ENCODE measurements at regions not wholly inside any gene's neighbourhood (a gene's known extent, or its start where the extent isn't known, plus 50 kb on each side); places are given as distances from the start of the nearest gene placed in this dataset.

DNA sequence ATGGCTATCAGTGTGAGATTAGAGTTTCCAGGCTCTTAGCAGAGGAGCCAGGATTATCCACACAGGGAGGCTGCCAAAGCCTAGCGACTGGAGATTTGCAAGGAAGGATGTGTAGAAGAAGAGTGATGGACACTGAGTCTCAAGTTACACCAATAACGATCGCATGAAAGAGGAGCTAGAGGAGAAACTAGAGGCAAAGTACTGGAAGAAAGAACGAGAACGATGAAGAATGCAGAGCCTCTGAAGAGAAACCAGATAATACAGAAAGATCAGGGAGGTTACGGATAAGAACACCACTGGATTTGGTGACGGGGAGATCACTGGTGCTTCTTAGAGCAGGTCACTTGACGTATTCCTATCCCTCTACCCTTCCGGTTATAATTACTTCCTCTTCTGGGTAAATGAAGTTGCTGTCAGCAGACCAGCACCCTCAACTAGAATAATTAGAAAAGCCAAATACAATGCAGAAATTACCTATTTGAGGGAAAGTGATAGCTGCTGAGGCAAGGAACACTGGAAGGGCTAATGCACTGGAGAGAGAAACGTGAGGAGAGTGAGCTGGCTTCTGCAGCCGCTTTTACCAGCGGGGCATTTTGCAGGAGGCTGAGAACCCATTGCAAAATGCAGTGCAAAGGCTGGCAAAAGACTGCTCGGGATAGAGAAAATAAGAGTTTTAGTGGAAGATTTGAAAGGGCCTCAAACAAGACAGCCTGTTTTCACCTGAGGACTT, 93.1 kb upstream of the HIF1A start:
- Histone ChIP-seq H3K27ac (ENCODE audit: low read depth, low read length) (no peak overlapping the region), H3K27me3 (ENCODE audit: control insufficient read depth, insufficient read depth, low read length) (no peaks in the 10 kb centered on the region), H3K9me3 (ENCODE audit: control insufficient read depth, insufficient read depth, low read length) (0 out of 2 replicates have a peak, but pooled peaks cover 3% of the 10 kb centered on the region), H3K4me3 (ENCODE audit: low read depth, low read length) (no peak overlapping the region)
- CTCF ChIA-PET = interaction anchor here (2.0 kb wide), 1 partner anchor 127 kb away, joined by 7 read pairs; no protein-coding TSS in a partner anchor
- no peak for DNase-seq (ENCODE audit: low read depth, low spot score)
- POLR2A ChIA-PET = interaction anchor here (0.6 kb wide), 1 partner anchor 41 kb away, joined by 3 read pairs; no protein-coding TSS in a partner anchor
- TF ChIP-seq, protein P1, sequence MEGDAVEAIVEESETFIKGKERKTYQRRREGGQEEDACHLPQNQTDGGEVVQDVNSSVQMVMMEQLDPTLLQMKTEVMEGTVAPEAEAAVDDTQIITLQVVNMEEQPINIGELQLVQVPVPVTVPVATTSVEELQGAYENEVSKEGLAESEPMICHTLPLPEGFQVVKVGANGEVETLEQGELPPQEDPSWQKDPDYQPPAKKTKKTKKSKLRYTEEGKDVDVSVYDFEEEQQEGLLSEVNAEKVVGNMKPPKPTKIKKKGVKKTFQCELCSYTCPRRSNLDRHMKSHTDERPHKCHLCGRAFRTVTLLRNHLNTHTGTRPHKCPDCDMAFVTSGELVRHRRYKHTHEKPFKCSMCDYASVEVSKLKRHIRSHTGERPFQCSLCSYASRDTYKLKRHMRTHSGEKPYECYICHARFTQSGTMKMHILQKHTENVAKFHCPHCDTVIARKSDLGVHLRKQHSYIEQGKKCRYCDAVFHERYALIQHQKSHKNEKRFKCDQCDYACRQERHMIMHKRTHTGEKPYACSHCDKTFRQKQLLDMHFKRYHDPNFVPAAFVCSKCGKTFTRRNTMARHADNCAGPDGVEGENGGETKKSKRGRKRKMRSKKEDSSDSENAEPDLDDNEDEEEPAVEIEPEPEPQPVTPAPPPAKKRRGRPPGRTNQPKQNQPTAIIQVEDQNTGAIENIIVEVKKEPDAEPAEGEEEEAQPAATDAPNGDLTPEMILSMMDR (IDR thresholded peaks at IDR 0.05; ENCODE audit: low read depth, low read length) = no peak

- H3K9me3 ChIP-seq (ENCODE audit: control insufficient read depth, insufficient read depth, low read length) = 0 out of 2 replicates have a peak, but pooled peaks cover 3% of the 10 kb centered on the region
- DNase-seq (ENCODE audit: low read depth, low spot score) = no peak
- H3K4me3 ChIP-seq (ENCODE audit: low read depth, low read length) = no peak overlapping the region
- H3K27ac ChIP-seq (ENCODE audit: low read depth, low read length) = no peak overlapping the region
- ChIA-PET POLR2A (no interaction called here), CTCF (interaction anchor here (0.8 to 2.0 kb wide), 2 partner anchors 14 to 128 kb away, joined by 3 to 7 read pairs; no protein-coding TSS in a partner anchor)
- TF ChIP-seq, protein P1 (IDR thresholded peaks at IDR 0.05; ENCODE audit: low read depth, low read length) = no peak
- H3K27me3 ChIP-seq (ENCODE audit: control insufficient read depth, insufficient read depth, low read length) = no peaks in the 10 kb centered on the region
Measured at GRCh38 chr14:61602733-61603077, 92.6 kb upstream of the HIF1A start.

DNA sequence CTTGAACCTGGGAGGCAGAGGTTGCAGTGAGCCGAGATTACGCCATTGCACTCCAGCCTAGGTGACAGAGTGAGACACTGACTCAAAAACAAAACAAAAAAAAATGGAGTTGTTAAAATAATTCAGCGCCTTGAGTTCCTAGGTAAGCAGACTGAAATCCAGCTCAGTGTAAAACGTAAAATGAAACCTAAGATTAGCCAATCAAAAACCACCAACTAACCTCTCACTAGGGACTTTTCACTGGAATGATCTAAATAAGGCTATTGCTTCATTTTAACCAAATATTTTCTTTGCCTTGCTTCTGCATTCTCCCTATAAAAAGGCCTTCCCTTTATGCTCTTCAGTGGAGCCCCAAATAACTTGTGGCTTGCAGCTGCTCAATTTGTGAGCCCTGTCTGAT, 91.6 kb upstream of the HIF1A start:
- ChIA-PET POLR2A (no interaction called here), CTCF (interaction anchor here (0.8 to 2.0 kb wide), 2 partner anchors 13 to 129 kb away, joined by 3 to 7 read pairs; no protein-coding TSS in a partner anchor)
- TF ChIP-seq, protein P1 (IDR thresholded peaks at IDR 0.05; ENCODE audit: low read depth, low read length) = no peak
- H3K27ac ChIP-seq (ENCODE audit: low read depth, low read length) = no peak overlapping the region
- H3K9me3 ChIP-seq (ENCODE audit: control insufficient read depth, insufficient read depth, low read length) = 0 out of 2 replicates have a peak, but pooled peaks cover 3% of the 10 kb centered on the region
- no peak for DNase-seq (ENCODE audit: low read depth, low spot score)
- H3K27me3 ChIP-seq (ENCODE audit: control insufficient read depth, insufficient read depth, low read length) = no peaks in the 10 kb centered on the region
- no peak overlapping the region for H3K4me3 ChIP-seq (ENCODE audit: low read depth, low read length)

DNA sequence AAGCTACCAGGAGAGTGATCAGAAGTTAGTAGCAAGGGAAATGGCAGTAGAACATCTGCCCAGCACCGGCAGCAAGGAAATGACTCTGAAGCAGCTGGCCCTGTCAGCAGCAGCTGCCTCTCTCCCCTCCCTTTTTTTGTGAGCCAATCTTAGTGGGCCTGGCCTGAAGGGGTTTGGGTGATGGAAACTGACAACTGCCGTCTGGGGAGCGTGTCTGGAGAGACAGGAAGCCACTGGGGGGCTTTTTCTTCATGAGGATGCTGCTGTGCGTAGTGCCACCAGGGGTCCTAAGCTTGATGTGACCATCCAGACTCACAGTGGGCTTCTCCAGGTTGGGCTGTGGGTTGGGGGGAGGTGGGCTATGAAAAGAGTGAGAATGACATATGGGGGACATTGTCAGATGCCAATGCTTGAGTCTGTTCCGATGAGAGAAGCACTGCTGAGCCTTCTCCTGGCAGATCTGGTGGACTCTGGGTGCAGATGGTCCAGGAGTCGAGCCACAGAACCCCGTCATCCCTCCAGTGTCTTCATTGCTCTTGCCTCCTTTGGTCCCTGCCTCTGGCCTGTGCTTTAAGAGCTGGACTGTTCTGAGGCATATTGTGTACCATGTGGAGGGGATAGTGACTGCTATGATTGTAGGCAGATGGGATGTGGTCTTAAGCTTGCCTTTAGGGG, 87.6 kb upstream of the HIF1A start:
- TF ChIP-seq, protein P1 (IDR thresholded peaks at IDR 0.05; ENCODE audit: low read depth, low read length) = no peak; the same call in 1 of the 2 replicates
- ChIA-PET CTCF (interaction anchor here (0.6 to 0.9 kb wide), 2 partner anchors 132 to 506 kb away, joined by 3 to 4 read pairs; no protein-coding TSS in a partner anchor), POLR2A (no interaction called here)

More for the DNA sequence above, 87.6 kb upstream of the HIF1A start:
- Histone ChIP-seq H3K27ac (ENCODE audit: low read depth, low read length) (no peak overlapping the region), H3K9me3 (ENCODE audit: control insufficient read depth, insufficient read depth, low read length) (0 out of 2 replicates have a peak, but pooled peaks cover 3% of the 10 kb centered on the region), H3K27me3 (ENCODE audit: control insufficient read depth, insufficient read depth, low read length) (no peaks in the 10 kb centered on the region), H3K4me3 (ENCODE audit: low read depth, low read length) (no peak overlapping the region)
- DNase-seq (ENCODE audit: low read depth, low spot score) = no peak
